Fibroblast of villous mesenchyme (primary cell): ENCODE measurements at regions not wholly inside any gene's neighbourhood (a gene's known extent, or its start where the extent isn't known, plus 50 kb on each side); places are given as distances from the start of the nearest gene placed in this dataset.
"Not testable (repeated sequence)": the region's sequence is repeated elsewhere in the genome, so short reads cannot be mapped to it uniquely, and the experiment has no call there.

Experiments used
- DNase-seq: peaks from one replicate; pipeline ENCODE4 v3.0.0-alpha.2; 2010; ENCODE audit warnings: low read depth
- H3K4me3 ChIP-seq: 2 replicates; pipeline ENCODE4 v1.5.1; 2011; ENCODE audit warnings: low read depth, mild to moderate bottlenecking, low read length
- TF ChIP-seq, protein P1 (sequence below): IDR thresholded peaks from 2 replicates; pipeline ENCODE4 v1.5.1; 2012; ENCODE audit warnings: low read depth, mild to moderate bottlenecking, low read length; ENCODE audit not compliant: insufficient read depth

DNA sequence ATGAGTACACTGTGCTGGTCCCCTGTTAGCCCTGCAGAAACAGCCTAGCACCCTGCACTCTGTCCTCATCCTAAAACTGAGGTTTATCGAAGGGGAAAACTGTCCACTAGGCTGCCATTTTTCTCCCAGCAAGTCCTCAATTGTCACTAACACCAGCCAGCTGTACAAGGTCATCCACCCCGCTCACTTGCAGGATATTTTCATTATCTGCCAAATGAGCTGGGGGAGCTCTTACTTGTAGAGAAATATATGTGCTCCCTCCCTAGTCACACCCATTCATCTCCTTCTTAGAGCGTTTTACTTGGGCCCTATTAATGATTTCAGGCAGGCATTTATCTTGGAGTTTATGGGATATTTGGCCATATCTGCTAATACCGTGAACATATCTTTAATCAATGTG is 413.5 kb upstream of the NFE2L3 start:
- no peak for DNase-seq
- H3K4me3 ChIP-seq: no peak overlapping the region
- TF ChIP-seq, protein P1, sequence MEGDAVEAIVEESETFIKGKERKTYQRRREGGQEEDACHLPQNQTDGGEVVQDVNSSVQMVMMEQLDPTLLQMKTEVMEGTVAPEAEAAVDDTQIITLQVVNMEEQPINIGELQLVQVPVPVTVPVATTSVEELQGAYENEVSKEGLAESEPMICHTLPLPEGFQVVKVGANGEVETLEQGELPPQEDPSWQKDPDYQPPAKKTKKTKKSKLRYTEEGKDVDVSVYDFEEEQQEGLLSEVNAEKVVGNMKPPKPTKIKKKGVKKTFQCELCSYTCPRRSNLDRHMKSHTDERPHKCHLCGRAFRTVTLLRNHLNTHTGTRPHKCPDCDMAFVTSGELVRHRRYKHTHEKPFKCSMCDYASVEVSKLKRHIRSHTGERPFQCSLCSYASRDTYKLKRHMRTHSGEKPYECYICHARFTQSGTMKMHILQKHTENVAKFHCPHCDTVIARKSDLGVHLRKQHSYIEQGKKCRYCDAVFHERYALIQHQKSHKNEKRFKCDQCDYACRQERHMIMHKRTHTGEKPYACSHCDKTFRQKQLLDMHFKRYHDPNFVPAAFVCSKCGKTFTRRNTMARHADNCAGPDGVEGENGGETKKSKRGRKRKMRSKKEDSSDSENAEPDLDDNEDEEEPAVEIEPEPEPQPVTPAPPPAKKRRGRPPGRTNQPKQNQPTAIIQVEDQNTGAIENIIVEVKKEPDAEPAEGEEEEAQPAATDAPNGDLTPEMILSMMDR: no peak

DNA sequence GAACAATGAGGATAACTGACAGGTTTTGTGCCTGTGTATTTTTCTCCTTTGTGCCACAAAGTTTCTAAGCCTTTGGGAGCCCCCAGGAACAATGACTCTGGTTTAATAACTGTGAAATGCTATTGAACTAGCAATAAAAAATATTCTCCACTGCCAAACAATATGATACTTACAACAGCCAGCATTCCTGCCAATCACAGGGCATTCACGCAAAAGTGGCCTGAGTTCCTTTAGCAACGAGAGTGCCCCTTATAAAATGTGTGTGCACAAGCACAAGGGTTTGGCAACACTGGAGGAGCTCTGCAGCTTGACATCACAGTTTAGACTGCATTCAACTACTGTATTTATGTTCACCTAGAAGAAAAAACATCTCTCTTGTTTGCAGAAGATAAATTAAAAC is 412.9 kb upstream of the NFE2L3 start:
- DNase-seq: no peak
- TF ChIP-seq, protein P1: no peak
- H3K4me3 ChIP-seq: no peak overlapping the region

DNA sequence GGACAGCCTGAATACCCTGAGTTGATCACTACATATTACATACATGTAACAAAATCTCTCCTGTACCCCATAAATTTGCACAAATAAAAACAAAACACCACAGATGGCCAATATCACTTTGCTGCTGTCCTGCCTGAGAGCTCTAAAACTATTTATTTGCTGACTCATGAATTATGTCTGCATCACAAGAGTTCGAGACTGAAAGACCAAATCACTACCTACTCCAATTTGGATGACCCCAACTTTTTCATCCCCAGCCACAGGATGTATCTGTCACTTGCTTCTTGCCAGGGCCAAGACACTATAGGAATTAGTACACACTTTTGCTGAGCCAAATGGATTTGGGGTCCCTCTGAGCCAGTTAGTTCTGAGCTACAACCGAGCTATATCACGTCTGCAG is 409.7 kb upstream of the NFE2L3 start:
- TF ChIP-seq, protein P1: no peak
- H3K4me3 ChIP-seq: no peak overlapping the region
- no peak for DNase-seq

DNA sequence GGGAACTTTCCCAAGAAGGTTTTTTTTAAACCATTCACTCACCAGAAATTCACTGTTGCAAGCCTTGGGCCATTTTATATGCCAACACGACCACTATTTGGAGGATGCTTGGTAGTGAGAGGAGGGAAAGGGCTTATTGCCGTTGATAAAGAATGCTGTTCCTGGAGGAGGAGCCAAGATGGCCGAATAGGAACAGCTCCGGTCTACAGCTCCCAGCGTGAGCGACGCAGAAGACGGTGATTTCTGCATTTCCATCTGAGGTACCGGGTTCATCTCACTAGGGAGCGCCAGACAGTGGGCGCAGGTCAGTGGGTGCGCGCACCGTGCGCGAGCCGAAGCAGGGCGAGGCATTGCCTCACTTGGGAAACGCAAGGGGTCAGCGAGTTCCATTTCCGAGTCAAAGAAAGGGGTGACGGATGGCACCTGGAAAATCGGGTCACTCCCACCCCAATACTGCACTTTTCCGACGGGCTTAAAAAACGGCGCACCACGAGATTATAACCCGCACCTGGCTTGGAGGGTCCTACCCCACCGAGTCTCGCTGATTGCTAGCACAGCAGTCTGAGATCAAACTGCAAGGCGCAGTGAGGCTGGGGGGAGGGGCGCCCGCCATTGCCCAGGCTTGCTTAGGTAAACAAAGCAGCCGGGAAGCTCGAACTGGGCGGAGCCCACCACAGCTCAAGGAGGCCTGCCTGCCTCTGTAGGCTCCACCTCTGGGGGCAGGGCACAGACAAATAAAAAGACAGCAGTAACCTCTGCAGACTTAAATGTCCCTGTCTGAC is 408.1 kb upstream of the NFE2L3 start:
- H3K4me3 ChIP-seq, DNase-seq: not testable (repeated sequence)

DNA sequence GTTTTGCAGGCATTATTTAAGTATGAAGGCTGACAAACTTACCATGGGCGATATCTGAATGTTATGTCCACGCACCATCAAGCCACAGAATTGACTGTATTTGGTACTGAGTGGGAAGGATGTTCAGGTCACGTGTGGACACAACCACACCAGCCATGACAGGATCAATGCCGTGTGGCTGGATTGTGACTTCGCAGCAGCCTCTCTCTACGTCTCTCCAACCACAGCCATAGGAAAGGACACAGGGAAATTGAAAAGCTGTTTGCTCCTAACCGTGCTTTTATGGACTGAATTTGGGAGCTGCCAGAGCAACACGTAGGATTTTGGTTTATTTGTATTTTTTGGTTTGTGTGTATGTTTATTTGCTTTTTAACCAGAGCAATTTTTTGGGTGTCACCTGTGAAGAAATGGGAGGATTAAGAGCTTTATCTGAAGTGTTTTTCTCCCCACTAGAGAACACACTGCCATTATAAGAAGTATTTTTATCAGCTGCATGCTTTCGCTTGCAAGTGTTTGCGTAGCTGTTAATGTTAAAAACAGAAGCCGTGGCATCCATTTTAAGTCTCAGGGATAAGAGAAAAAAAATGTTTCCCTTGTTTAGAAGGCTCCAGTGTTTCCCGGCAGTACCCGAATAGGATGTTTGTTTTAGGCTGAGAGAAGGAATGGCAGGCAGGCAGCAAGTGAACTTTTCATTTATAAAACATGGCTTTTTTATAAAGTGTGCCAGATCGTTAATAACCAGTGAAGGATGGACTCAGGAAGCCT is 401.1 kb upstream of the NFE2L3 start:
- no peak for DNase-seq
- TF ChIP-seq, protein P1: no peak
- H3K4me3 ChIP-seq: no peak overlapping the region

DNA sequence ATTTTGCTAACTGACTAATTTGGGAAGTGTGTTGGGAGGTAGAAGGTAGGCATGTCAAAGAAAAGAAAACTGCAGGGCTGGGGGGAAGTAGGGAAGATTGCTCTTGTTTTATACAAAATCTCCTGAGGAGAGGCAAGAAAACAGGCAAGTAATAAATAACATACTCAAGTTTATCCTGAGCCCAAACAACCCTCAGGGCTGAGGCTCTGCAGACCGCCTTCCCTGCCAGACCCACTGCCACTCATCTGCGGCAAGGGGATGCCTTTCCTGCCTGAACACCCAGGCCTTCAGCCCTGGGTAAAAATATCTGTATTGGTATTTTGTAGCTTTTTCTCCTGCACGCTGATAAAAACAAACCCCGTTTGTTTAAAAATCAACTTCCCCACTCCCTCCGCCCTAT is 399.8 kb upstream of the NFE2L3 start:
- DNase-seq: no peak
- TF ChIP-seq, protein P1: no peak
- H3K4me3 ChIP-seq: no peak overlapping the region

DNA sequence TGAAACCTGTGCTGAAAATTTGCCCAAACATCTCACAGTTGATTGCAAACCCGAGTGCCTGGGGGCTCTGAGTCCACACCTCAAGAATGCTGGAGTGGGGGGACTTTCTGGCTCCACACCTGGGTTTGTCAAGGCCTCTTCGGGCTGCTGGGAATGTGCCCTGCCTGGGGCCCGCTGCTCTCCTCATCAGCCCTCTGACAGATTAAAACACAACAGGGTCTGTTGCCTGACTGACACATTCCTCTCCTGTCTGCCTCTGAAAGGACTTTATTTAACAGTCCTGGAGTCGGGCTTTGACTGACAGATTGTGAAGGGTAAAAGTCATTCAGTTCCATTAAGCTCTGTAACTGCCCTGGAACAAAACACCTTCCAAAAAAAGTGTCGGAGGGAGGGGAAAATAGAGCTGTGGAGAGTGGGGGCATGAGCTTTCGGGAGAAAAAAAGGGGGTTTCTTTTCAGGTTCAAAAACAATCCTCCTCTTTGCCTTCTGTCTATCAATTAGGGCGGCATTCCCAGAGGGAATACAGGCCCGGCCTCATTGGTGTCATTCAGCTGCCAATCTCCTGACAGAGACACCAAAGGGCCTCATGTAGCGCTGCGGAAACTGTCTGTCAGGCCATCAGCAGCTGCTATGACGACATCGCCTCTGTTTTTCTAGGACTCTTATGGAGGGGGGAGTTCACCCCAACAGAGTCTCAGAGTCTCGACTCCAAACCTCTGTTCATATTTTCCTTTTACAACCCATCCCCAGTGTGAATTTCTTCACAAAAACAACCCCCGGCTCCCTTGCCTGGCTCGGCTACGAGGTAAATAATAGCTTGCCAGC is 398.8 kb upstream of the NFE2L3 start:
- no peak overlapping the region for H3K4me3 ChIP-seq
- TF ChIP-seq, protein P1: no peak
- no peak for DNase-seq
